Upper lobe of left lung (tissue), 6 donors: ENCODE measurements at regions not wholly inside any gene's neighbourhood (a gene's known extent, or its start where the extent isn't known, plus 50 kb on each side); places are given as distances from the start of the nearest gene placed in this dataset.
"Not testable (repeated sequence)": the region's sequence is repeated elsewhere in the genome, so short reads cannot be mapped to it uniquely, and the experiment has no call there.

ENCODE experiments used
- ATAC-seq, 2 donors: fragments of 200-7000 bp; cut with Tn5 transposase; one replicate each; pipeline ENCODE4 v1.9.1; 2022; ENCODE audit warnings: mild to moderate bottlenecking in 2 of 2, moderate library complexity in 2 of 2; ENCODE audit not compliant: low FRiP score in 2 of 2
- DNase-seq, 2 donors: peaks; one replicate each; pipeline ENCODE4 v3.0.0-alpha.2; 2019 to 2020
- H3K27ac ChIP-seq, 4 donors: fragments of 200-600 bp; sonication (generic); one replicate each; pipeline ENCODE4 v1.5.1; 2016 to 2019
- H3K27me3 ChIP-seq, 4 donors: fragments of 200-600 bp; sonication (generic); one replicate each; pipeline ENCODE4 v1.5.1; 2017 to 2019
- H3K36me3 ChIP-seq, 4 donors: fragments of 200-600 bp; sonication (generic); one replicate each; pipeline ENCODE4 v1.5.1; 2016 to 2019
- H3K4me1 ChIP-seq, 4 donors: fragments of 200-600 bp; sonication (generic); one replicate each; pipeline ENCODE4 v1.5.1; 2018 to 2019
- H3K4me3 ChIP-seq, 4 donors: fragments of 200-600 bp; sonication (generic); one replicate each; pipeline ENCODE4 v1.5.1; 2017 to 2019; ENCODE audit warnings: mild to moderate bottlenecking in 2 of 4, moderate library complexity in 1 of 4
- H3K9me3 ChIP-seq, 4 donors: fragments of 200-600 bp; sonication (generic); one replicate each; pipeline ENCODE4 v1.5.1; 2018 to 2019
- CTCF ChIP-seq, 6 experiments: fragments of 450-650 bp in 4 of 6; fragments of 200-600 bp in 2 of 6; sonication (generic) in 2 of 6; IDR thresholded peaks; one replicate each; pipeline ENCODE4 v1.5.1; 2016 to 2019; ENCODE audit warnings: antibody characterized with exemption in 6 of 6
- EP300 ChIP-seq, 4 donors: sonication (generic); formaldehyde crosslinking; IDR thresholded peaks; one replicate each; pipeline ENCODE4 v1.5.1; 2017; ENCODE audit warnings: antibody characterized with exemption in 4 of 4, control low read depth in 2 of 4
- POLR2A ChIP-seq, 4 donors: fragments of 450-650 bp; IDR thresholded peaks; one replicate each; pipeline ENCODE4 v1.5.1; 2016 to 2017; ENCODE audit warnings: antibody characterized with exemption in 4 of 4, mild to moderate bottlenecking in 2 of 4
- POLR2AphosphoS5 ChIP-seq, 2 donors: sonication (generic); formaldehyde crosslinking; IDR thresholded peaks; one replicate each; pipeline ENCODE4 v1.5.1; 2017; ENCODE audit warnings: antibody characterized with exemption in 2 of 2
- WGBS, 2 donors: methylation state at CpG; one replicate each; pipeline ENCODE4 v1.1.5; 2017 to 2018; 5-methylcytosine and 5-hydroxymethylcytosine counted together
- donor health status: DM: no; HTN: no; CAD: no; lungs with moderate emphysema.
- donor health status: DM: no; HTN: yes; CAD: no; lungs with severe emphysema.

- WGBS, 2 donors, result 79 to 80% methylated on average over 2 of the region's 2 CpGs
Measured at GRCh38 chr1:70802625-70803024, 245.0 kb downstream of the PTGER3 start.

GRCh38 chr1:70805641-70806040 is 242.0 kb downstream of the PTGER3 start:
- H3K27me3 ChIP-seq, result no peaks in the 10 kb centered on the region
- H3K27ac ChIP-seq, result no peak overlapping the region
- no peak overlapping the region for H3K4me3 ChIP-seq
- TF ChIP-seq EP300 (IDR thresholded peaks at IDR 0.05), result no peak
- H3K4me1 ChIP-seq, result no peaks in the 10 kb centered on the region
- peaks cover 0 to 5% (median 0%) of the 10 kb centered on the region in 4 donors for H3K9me3 ChIP-seq
- ATAC-seq (peak in 1 of 2 donors; percentile 19), DNase-seq (peak in 1 of 2 donors; percentile 30)
- 89 to 90% methylated on average over 5 to 6 of the region's 6 CpGs for WGBS, 2 donors
- H3K36me3 ChIP-seq, result no peaks in the 10 kb centered on the region

More at GRCh38 chr1:70802625-70803024, 245.0 kb downstream of the PTGER3 start:
- not testable (repeated sequence) for DNase-seq, H3K27ac ChIP-seq, H3K9me3 ChIP-seq, H3K36me3 ChIP-seq, H3K4me1 ChIP-seq, ATAC-seq, H3K4me3 ChIP-seq, H3K27me3 ChIP-seq

GRCh38 chr1:70807088-70807664 is 240.4 kb downstream of the PTGER3 start:
- peak; percentile 28 to 46 for ATAC-seq
- no peaks in the 10 kb centered on the region for H3K4me1 ChIP-seq
- TF ChIP-seq POLR2AphosphoS5 (IDR thresholded peaks at IDR 0.05), result no peak
- no peak for TF ChIP-seq EP300 (IDR thresholded peaks at IDR 0.05)
- no peak for TF ChIP-seq POLR2A (IDR thresholded peaks at IDR 0.05)
- no peak for TF ChIP-seq CTCF (IDR thresholded peaks at IDR 0.05)
- H3K27me3 ChIP-seq, result no peaks in the 10 kb centered on the region
- H3K36me3 ChIP-seq, result no peaks in the 10 kb centered on the region
- WGBS, 2 donors, result 67 to 78% methylated on average over 3 of the region's 3 CpGs
- peak in 1 of 2 donors; percentile 19 for DNase-seq
- H3K27ac ChIP-seq, result no peak overlapping the region
- H3K4me3 ChIP-seq, result no peak overlapping the region
- peaks cover 0 to 5% (median 0%) of the 10 kb centered on the region in 4 donors for H3K9me3 ChIP-seq

- 76 to 87% methylated on average over 2 of the region's 2 CpGs for WGBS, 2 donors
- ATAC-seq (no peak), DNase-seq (no peak)
- no peaks in the 10 kb centered on the region for H3K27me3 ChIP-seq
- H3K4me1 ChIP-seq, result no peaks in the 10 kb centered on the region
- no peaks in the 10 kb centered on the region for H3K9me3 ChIP-seq
- H3K36me3 ChIP-seq, result no peaks in the 10 kb centered on the region
- TF ChIP-seq POLR2AphosphoS5 (IDR thresholded peaks at IDR 0.05), result no peak
- TF ChIP-seq POLR2A (IDR thresholded peaks at IDR 0.05), result no peak
- no peak for TF ChIP-seq CTCF (IDR thresholded peaks at IDR 0.05)
- no peak for TF ChIP-seq EP300 (IDR thresholded peaks at IDR 0.05)
- no peak overlapping the region for H3K27ac ChIP-seq
- no peak overlapping the region for H3K4me3 ChIP-seq
Measured at GRCh38 chr1:70809069-70809468, 238.5 kb downstream of the PTGER3 start.

GRCh38 chr1:70811815-70812214 is 235.8 kb downstream of the PTGER3 start:
- no peaks in the 10 kb centered on the region for H3K36me3 ChIP-seq
- DNase-seq, result no peak
- H3K4me3 ChIP-seq, result no peak overlapping the region
- no peaks in the 10 kb centered on the region for H3K27me3 ChIP-seq
- 81 to 83% methylated on average over 2 of the region's 2 CpGs for WGBS, 2 donors
- no peaks in the 10 kb centered on the region for H3K9me3 ChIP-seq
- TF ChIP-seq CTCF (IDR thresholded peaks at IDR 0.05) (no peak), EP300 (IDR thresholded peaks at IDR 0.05) (no peak), POLR2AphosphoS5 (IDR thresholded peaks at IDR 0.05) (no peak), POLR2A (IDR thresholded peaks at IDR 0.05) (no peak)
- no peaks in the 10 kb centered on the region for H3K4me1 ChIP-seq
- no peak for ATAC-seq
- no peak overlapping the region for H3K27ac ChIP-seq

GRCh38 chr1:70812442-70813109 is 235.0 kb downstream of the PTGER3 start:
- ATAC-seq (no peak), DNase-seq (no peak)
- Histone ChIP-seq H3K9me3 (no peaks in the 10 kb centered on the region), H3K4me1 (no peaks in the 10 kb centered on the region), H3K27me3 (no peaks in the 10 kb centered on the region), H3K4me3 (no peak overlapping the region), H3K36me3 (no peaks in the 10 kb centered on the region), H3K27ac (no peak overlapping the region)
- WGBS, 2 donors, result 91 to 93% methylated on average over 5 of the region's 5 CpGs
- TF ChIP-seq EP300 (IDR thresholded peaks at IDR 0.05) (no peak), CTCF (IDR thresholded peaks at IDR 0.05) (no peak), POLR2A (IDR thresholded peaks at IDR 0.05) (no peak), POLR2AphosphoS5 (IDR thresholded peaks at IDR 0.05) (no peak)
